ENCODE measurements at regions not wholly inside any gene's neighbourhood (a gene's known extent, or its start where the extent isn't known, plus 50 kb on each side); places are given as distances from the start of the nearest gene placed in this dataset.

DNA sequence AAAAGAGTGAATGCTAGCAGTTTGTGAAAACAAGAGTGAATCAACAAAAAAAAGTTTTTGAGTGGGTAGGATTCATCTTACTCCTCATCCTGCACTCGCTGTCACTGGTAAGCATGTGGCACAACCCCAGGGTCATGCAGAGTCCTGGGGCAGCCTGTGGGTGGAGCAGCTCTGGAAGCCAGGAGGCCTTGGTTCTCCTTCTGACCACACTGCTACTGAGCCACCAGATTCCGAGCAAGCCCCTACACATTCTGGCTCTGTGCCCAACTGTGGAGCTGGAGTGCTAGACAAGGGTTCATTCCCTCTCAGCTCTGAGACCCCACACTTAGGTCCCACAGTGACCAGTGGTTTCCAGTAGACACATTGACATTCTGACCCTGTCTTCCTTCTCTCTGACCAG, 670.6 kb downstream of the BCL11A start:
- intact Hi-C loops (cut with micrococcal nuclease; ENCODE audit: unreplicated experiment): no loop called here
- Mint-ChIP-seq H3K9me3 (ENCODE audit: low read depth, unreplicated experiment) (peaks cover 4% of the 10 kb centered on the region), H3K27me3 (ENCODE audit: unreplicated experiment) (no peaks in the 10 kb centered on the region), H3K4me1 (ENCODE audit: low read depth, unreplicated experiment) (no peaks in the 10 kb centered on the region), H3K27ac (ENCODE audit: unreplicated experiment) (no peak overlapping the region), H3K4me3 (ENCODE audit: low read depth, unreplicated experiment) (no peak overlapping the region), H3K36me3 (ENCODE audit: insufficient read depth, unreplicated experiment) (no peaks in the 10 kb centered on the region)
- TF ChIP-seq, protein P1, sequence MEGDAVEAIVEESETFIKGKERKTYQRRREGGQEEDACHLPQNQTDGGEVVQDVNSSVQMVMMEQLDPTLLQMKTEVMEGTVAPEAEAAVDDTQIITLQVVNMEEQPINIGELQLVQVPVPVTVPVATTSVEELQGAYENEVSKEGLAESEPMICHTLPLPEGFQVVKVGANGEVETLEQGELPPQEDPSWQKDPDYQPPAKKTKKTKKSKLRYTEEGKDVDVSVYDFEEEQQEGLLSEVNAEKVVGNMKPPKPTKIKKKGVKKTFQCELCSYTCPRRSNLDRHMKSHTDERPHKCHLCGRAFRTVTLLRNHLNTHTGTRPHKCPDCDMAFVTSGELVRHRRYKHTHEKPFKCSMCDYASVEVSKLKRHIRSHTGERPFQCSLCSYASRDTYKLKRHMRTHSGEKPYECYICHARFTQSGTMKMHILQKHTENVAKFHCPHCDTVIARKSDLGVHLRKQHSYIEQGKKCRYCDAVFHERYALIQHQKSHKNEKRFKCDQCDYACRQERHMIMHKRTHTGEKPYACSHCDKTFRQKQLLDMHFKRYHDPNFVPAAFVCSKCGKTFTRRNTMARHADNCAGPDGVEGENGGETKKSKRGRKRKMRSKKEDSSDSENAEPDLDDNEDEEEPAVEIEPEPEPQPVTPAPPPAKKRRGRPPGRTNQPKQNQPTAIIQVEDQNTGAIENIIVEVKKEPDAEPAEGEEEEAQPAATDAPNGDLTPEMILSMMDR (IDR thresholded peaks at IDR 0.05; ENCODE audit: unreplicated experiment): no peak
- no TSS peak for BruUV-seq (replicated peaks)
- CTCF ChIA-PET: no interaction called here
- DNase-seq: no peak

DNA sequence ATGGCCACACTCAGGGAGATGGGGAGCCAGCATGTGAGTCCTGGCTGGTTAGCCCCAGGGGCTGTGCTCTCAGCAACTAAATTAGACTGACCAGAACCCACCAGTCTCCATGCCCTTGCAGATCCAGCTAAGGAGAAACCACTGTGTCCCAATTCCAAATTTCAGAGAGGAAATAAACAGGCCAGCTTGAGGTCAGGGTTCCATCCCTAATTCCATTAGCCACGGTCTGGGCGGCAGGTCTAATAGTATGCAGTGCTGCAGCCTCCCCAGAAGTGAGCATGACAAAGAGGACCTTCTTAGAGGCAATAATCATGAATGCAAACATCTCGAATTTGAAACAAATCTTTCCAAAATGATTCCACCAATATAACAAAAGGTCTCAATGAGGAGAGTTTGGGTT, 671.2 kb downstream of the BCL11A start:
- H3K27ac Mint-ChIP-seq (ENCODE audit: unreplicated experiment): no peak overlapping the region
- no peaks in the 10 kb centered on the region for H3K36me3 Mint-ChIP-seq (ENCODE audit: insufficient read depth, unreplicated experiment)
- no peak for DNase-seq
- BruUV-seq (replicated peaks): no TSS peak
- H3K4me1 Mint-ChIP-seq (ENCODE audit: low read depth, unreplicated experiment): no peaks in the 10 kb centered on the region
- CTCF ChIA-PET: no interaction called here
- TF ChIP-seq, protein P1 (IDR thresholded peaks at IDR 0.05; ENCODE audit: unreplicated experiment): no peak
- H3K4me3 Mint-ChIP-seq (ENCODE audit: low read depth, unreplicated experiment): no peak overlapping the region
- peaks cover 4% of the 10 kb centered on the region for H3K9me3 Mint-ChIP-seq (ENCODE audit: low read depth, unreplicated experiment)
- H3K27me3 Mint-ChIP-seq (ENCODE audit: unreplicated experiment): no peaks in the 10 kb centered on the region
- intact Hi-C loops (cut with micrococcal nuclease; ENCODE audit: unreplicated experiment): no loop called here

DNA sequence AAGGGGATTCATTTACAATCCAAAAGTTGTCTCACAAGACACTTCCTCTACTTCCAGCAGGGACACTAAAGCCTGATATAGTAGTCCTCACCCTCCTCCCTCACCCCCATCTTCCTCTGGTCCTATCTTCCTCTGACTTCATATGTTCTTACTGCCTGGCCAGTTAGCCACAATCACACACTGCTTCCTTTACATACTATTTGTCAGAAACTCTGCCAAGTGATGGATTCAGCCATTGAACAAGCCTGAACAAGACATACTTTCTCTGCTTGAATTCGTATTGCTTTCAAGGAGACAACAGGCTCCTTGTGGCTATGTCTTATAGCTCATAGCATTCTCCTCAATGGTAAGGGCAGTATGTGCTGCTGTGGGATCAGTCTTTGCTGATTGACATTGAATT, 672.2 kb downstream of the BCL11A start:
- CTCF ChIA-PET: no interaction called here

DNA sequence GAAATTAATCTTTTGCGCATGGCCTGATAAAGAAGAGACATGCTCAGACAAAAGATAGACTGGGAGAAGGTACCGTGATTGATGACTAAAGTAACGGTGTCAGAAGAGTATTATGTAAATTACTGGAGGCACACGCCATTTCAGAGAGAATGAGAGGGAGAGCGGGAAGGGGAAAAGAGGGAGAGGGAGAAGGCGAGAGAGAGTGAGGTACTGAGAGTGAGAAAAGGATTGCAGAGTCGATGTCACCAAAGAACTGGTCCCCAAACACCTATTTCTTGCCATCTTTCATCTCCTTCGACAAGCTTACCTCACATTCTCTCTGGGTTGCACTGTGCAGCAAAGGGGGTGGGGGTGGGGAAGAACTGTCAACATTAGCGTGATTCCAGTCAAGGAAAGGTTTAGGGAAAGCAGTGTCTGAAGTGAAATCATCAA, 673.7 kb downstream of the BCL11A start:
- Mint-ChIP-seq H3K27me3 (ENCODE audit: unreplicated experiment) (no peaks in the 10 kb centered on the region), H3K27ac (ENCODE audit: unreplicated experiment) (no peak overlapping the region), H3K4me3 (ENCODE audit: low read depth, unreplicated experiment) (no peak overlapping the region), H3K9me3 (ENCODE audit: low read depth, unreplicated experiment) (peaks cover 4% of the 10 kb centered on the region), H3K36me3 (ENCODE audit: insufficient read depth, unreplicated experiment) (no peaks in the 10 kb centered on the region), H3K4me1 (ENCODE audit: low read depth, unreplicated experiment) (no peaks in the 10 kb centered on the region)
- no TSS peak for BruUV-seq (replicated peaks)
- DNase-seq: no peak
- intact Hi-C loops (cut with micrococcal nuclease; ENCODE audit: unreplicated experiment): no loop called here
- CTCF ChIA-PET: interaction anchor here (0.7 kb wide), 1 partner anchor 914 kb away, joined by 3 read pairs; no protein-coding TSS in a partner anchor
- TF ChIP-seq, protein P1 (IDR thresholded peaks at IDR 0.05; ENCODE audit: unreplicated experiment): no peak

More for the DNA sequence above, 672.2 kb downstream of the BCL11A start:
- H3K4me1 Mint-ChIP-seq (ENCODE audit: low read depth, unreplicated experiment): no peaks in the 10 kb centered on the region
- peaks cover 4% of the 10 kb centered on the region for H3K9me3 Mint-ChIP-seq (ENCODE audit: low read depth, unreplicated experiment)
- DNase-seq: no peak
- no peak overlapping the region for H3K4me3 Mint-ChIP-seq (ENCODE audit: low read depth, unreplicated experiment)
- no peaks in the 10 kb centered on the region for H3K27me3 Mint-ChIP-seq (ENCODE audit: unreplicated experiment)
- no TSS peak for BruUV-seq (replicated peaks)
- no peaks in the 10 kb centered on the region for H3K36me3 Mint-ChIP-seq (ENCODE audit: insufficient read depth, unreplicated experiment)
- TF ChIP-seq, protein P1 (IDR thresholded peaks at IDR 0.05; ENCODE audit: unreplicated experiment): no peak
- intact Hi-C loops (cut with micrococcal nuclease; ENCODE audit: unreplicated experiment): no loop called here
- H3K27ac Mint-ChIP-seq (ENCODE audit: unreplicated experiment): no peak overlapping the region

Measured in Calu3 (cell line).